Stomach (tissue), 4 donors: ENCODE measurements at regions not wholly inside any gene's neighbourhood (a gene's known extent, or its start where the extent isn't known, plus 50 kb on each side); places are given as distances from the start of the nearest gene placed in this dataset.

Source experiments
- CTCF ChIP-seq, 7 experiments: fragments of 450-650 bp in 4 of 7; fragments of 200-600 bp in 3 of 7; sonication (generic) in 3 of 7; IDR thresholded peaks; one replicate each; pipeline ENCODE4 v1.5.1; 2016 to 2019; ENCODE audit warnings: antibody characterized with exemption in 7 of 7, control low read depth in 2 of 7, mild to moderate bottlenecking in 1 of 7
- POLR2A ChIP-seq, 4 donors: fragments of 450-650 bp; IDR thresholded peaks; one replicate each; pipeline ENCODE4 v1.6.1; 2016; ENCODE audit warnings: antibody characterized with exemption in 4 of 4, control low read depth in 2 of 4, mild to moderate bottlenecking in 1 of 4, moderate library complexity in 1 of 4

DNA sequence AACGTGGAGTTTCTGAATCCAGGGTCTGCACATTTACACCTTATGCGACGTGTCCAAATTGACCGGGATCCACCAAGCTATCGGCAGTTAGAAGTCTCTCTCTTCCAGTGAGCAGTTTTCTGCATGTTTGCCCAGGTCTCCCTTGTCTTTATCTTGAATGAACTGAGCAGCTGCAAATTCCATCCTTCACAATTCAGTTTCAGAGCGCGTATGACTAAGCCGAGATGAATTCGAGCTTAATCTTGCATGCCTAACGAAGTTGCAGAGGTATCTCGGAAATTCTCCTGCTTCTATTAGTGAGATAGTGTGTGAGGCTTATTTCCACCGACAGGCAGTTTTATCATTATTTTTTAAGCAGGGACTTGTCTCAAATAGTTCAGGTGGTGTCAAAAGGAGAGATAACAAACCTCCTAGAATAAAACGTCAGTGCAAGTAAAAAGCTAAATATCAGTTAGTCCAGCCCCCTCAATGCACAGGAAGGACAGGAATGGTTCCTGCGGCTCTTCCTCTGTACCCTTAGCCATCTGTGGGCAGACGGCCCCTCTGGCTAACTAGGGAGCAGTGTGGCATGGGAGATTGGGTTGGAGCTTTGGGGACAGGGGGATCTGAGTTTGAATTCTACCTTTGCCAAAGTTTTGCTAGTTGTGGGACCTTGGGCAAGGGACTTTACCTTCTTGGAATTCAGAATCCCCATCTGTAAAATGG is 93.0 kb upstream of the GPR139 start:
- TF ChIP-seq POLR2A (IDR thresholded peaks at IDR 0.05): no peak
- no peak for TF ChIP-seq CTCF (IDR thresholded peaks at IDR 0.05)
